Keratinocyte (primary cell): ENCODE measurements at regions not wholly inside any gene's neighbourhood (a gene's known extent, or its start where the extent isn't known, plus 50 kb on each side); places are given as distances from the start of the nearest gene placed in this dataset.

ENCODE experiments used
- DNase-seq: peaks from one replicate; pipeline ENCODE4 v3.0.0-alpha.2; 2011; ENCODE audit warnings: low read depth, missing footprints, low spot score
- FAIRE-seq: peaks from 2 replicates; lab custom pipeline; 2011; peaks lifted over from hg19 to GRCh38; lab: Jason Lieb, UNC
- H2AFZ ChIP-seq: 2 replicates; pipeline ENCODE4 v1.6.0; 2012; ENCODE audit warnings: low read length, control low read depth, inconsistent platforms; ENCODE audit not compliant: control insufficient read depth
- H3K27ac ChIP-seq: 2 replicates; pipeline ENCODE4 v1.5.1; 2011; ENCODE audit warnings: low read length; ENCODE audit not compliant: control insufficient read depth, insufficient read depth
- H3K27me3 ChIP-seq: 3 replicates; pipeline ENCODE4 v1.6.0; 2011; ENCODE audit warnings: low read length; ENCODE audit not compliant: control insufficient read depth, insufficient read depth; ENCODE audit errors: extremely low read depth
- H3K36me3 ChIP-seq, 2 experiments: 2 replicates in 1 of 2; 3 replicates in 1 of 2; pipeline ENCODE4 v1.5.1; 2011; ENCODE audit warnings: low read length in 2 of 2, mild to moderate bottlenecking in 1 of 2; ENCODE audit not compliant: control insufficient read depth in 2 of 2, insufficient read depth in 2 of 2; ENCODE audit errors: extremely low read depth in 1 of 2
- H3K4me1 ChIP-seq: 3 replicates; pipeline ENCODE4 v1.5.1; 2011; ENCODE audit warnings: low read length; ENCODE audit not compliant: control insufficient read depth, insufficient read depth; ENCODE audit errors: extremely low read depth
- H3K4me2 ChIP-seq: 3 replicates; pipeline ENCODE4 v1.6.0; 2011; ENCODE audit warnings: low read depth, low read length; ENCODE audit not compliant: control insufficient read depth, insufficient read depth; ENCODE audit errors: extremely low read depth
- H3K4me3 ChIP-seq, 3 experiments: fragments of 200-600 bp in 1 of 3; sonication (generic) in 1 of 3; 2 replicates in 2 of 3; 3 replicates in 1 of 3; pipeline ENCODE4 v1.5.1; 2011 to 2016; ENCODE audit warnings: low read length in 3 of 3, mild to moderate bottlenecking in 3 of 3, control low read depth in 2 of 3, inconsistent platforms in 1 of 3, low read depth in 1 of 3, mixed read lengths in 1 of 3, mixed run types in 1 of 3, moderate library complexity in 1 of 3; ENCODE audit not compliant: control insufficient read depth in 2 of 3, insufficient read depth in 2 of 3; ENCODE audit errors: extremely low read depth in 1 of 3
- H3K79me2 ChIP-seq: 2 replicates; pipeline ENCODE4 v1.6.0; 2012; ENCODE audit warnings: low read length; ENCODE audit not compliant: control insufficient read depth, insufficient read depth
- H3K9ac ChIP-seq: 3 replicates; pipeline ENCODE4 v1.6.0; 2011; ENCODE audit warnings: low read length; ENCODE audit not compliant: control insufficient read depth, insufficient read depth; ENCODE audit errors: extremely low read depth
- H3K9me1 ChIP-seq: 3 replicates; pipeline ENCODE4 v1.6.0; 2011; ENCODE audit warnings: low read length; ENCODE audit not compliant: control insufficient read depth, insufficient read depth; ENCODE audit errors: extremely low read depth
- H3K9me3 ChIP-seq: 2 replicates; pipeline ENCODE4 v1.5.1; 2012; ENCODE audit warnings: low read depth, low read length; ENCODE audit not compliant: control insufficient read depth
- H4K20me1 ChIP-seq: 3 replicates; pipeline ENCODE4 v1.6.0; 2011; ENCODE audit warnings: low read length; ENCODE audit not compliant: control insufficient read depth, insufficient read depth; ENCODE audit errors: extremely low read depth
- EZH2 ChIP-seq: IDR thresholded peaks from one replicate; pipeline ENCODE4 v1.6.1; 2012; ENCODE audit warnings: inconsistent platforms, mild to moderate bottlenecking, low read length, moderate library complexity
- dilution Hi-C: fragments of 300-500 bp; cut with MboI; formaldehyde crosslinking; loops from one replicate; pipeline ENCODE4 v1.7.0; 2020; ENCODE audit warnings: low sequenced_read_pairs; ENCODE audit not compliant: extremely low pct_ligation_motif_present
- TF ChIP-seq, protein P1 (sequence below), 3 experiments: IDR thresholded peaks in 1 of 3; conservative IDR thresholded peaks in 1 of 3; optimal IDR thresholded peaks in 1 of 3; 2 replicates in 2 of 3; 3 replicates in 1 of 3; pipeline versions ENCODE3 to v1.5.1; 2011; ENCODE audit warnings: low read length in 3 of 3, mild to moderate bottlenecking in 3 of 3, moderate library complexity in 2 of 3, control low read depth in 1 of 3, inconsistent platforms in 1 of 3; ENCODE audit not compliant: insufficient read depth in 2 of 3; ENCODE audit errors: extremely low read depth in 1 of 3

- H3K27me3 ChIP-seq = no peaks in the 10 kb centered on the region
- no peaks in the 10 kb centered on the region for H4K20me1 ChIP-seq
- H3K9ac ChIP-seq = no peak overlapping the region
- H3K36me3 ChIP-seq = no peaks in the 10 kb centered on the region
- TF ChIP-seq, protein P1, sequence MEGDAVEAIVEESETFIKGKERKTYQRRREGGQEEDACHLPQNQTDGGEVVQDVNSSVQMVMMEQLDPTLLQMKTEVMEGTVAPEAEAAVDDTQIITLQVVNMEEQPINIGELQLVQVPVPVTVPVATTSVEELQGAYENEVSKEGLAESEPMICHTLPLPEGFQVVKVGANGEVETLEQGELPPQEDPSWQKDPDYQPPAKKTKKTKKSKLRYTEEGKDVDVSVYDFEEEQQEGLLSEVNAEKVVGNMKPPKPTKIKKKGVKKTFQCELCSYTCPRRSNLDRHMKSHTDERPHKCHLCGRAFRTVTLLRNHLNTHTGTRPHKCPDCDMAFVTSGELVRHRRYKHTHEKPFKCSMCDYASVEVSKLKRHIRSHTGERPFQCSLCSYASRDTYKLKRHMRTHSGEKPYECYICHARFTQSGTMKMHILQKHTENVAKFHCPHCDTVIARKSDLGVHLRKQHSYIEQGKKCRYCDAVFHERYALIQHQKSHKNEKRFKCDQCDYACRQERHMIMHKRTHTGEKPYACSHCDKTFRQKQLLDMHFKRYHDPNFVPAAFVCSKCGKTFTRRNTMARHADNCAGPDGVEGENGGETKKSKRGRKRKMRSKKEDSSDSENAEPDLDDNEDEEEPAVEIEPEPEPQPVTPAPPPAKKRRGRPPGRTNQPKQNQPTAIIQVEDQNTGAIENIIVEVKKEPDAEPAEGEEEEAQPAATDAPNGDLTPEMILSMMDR (optimal IDR thresholded peaks at IDR 0.05 in 1 of 3, IDR thresholded peaks at IDR 0.05 in 1 of 3, conservative IDR thresholded peaks at IDR 0.05 in 1 of 3; ENCODE audit: extremely low read depth in 1 of 3, insufficient read depth in 2 of 3, low read length in 3 of 3) = no peak
- TF ChIP-seq EZH2 = no peak
- H3K4me3 ChIP-seq = no peak overlapping the region
- H3K4me1 ChIP-seq = no peaks in the 10 kb centered on the region
- DNase-seq (no peak), FAIRE-seq (no peak)
- dilution Hi-C loops = no loop called here
- no peaks in the 10 kb centered on the region for H3K9me3 ChIP-seq
- no peak overlapping the region for H3K4me2 ChIP-seq
- H3K79me2 ChIP-seq = no peaks in the 10 kb centered on the region
- no peak overlapping the region for H2AFZ ChIP-seq
- no peak overlapping the region for H3K27ac ChIP-seq
- H3K9me1 ChIP-seq = no peaks in the 10 kb centered on the region
These were observed 186.8 kb downstream of the RPRM start for GRCh38 chr2:153291718-153292117.

DNA sequence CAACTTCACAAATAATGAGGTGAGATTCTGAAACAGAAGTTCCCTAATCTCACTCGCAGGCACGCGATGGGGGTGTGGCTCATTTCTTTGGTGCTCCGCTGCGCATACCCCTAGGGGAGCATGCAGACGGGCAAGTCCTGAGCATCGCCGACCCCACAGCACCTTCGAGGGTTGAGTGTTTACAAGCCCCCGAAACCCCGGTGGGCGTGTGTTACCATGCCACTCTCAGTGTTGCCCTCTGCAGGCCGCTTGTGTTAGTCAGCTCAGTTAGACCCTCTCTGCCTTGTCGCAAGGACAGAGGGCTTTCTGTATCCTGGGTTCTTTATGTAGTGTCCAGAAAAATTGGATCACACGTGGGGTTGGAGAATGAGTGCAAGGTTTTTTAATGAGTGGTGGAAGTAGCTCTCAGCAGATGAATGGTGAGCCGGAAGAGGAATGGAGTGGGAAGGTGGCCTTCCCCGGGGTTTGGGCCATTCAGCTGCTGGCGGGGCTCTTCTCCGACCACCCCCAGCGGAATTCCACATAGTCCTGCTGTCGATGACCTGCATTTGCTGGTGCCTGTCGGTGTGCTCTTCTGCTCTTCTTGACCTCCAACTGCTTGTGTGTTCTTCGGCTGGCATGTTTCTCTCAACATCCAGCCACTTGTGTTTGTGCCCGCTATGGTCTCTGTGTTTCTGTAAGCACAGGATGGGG is 191.3 kb downstream of the RPRM start:
- Histone ChIP-seq H4K20me1 (no peaks in the 10 kb centered on the region), H3K36me3 (no peaks in the 10 kb centered on the region), H3K27ac (no peak overlapping the region), H3K27me3 (no peaks in the 10 kb centered on the region), H3K4me3 (no peak overlapping the region), H2AFZ (peak overlapping the region; percentile 15), H3K79me2 (no peaks in the 10 kb centered on the region), H3K4me1 (no peaks in the 10 kb centered on the region), H3K9me3 (no peaks in the 10 kb centered on the region), H3K4me2 (peak overlapping the region; percentile 45), H3K9me1 (no peaks in the 10 kb centered on the region), H3K9ac (no peak overlapping the region)
- FAIRE-seq = no peak
- DNase-seq = no peak
- TF ChIP-seq EZH2 = no peak
- TF ChIP-seq, protein P1 (optimal IDR thresholded peaks at IDR 0.05 in 1 of 3, IDR thresholded peaks at IDR 0.05 in 1 of 3, conservative IDR thresholded peaks at IDR 0.05 in 1 of 3; ENCODE audit: extremely low read depth in 1 of 3, insufficient read depth in 2 of 3, low read length in 3 of 3) = peak in 2 of 3 experiments; percentile 44 to 60
- dilution Hi-C loops = no loop called here
